Sigmoid colon (tissue), 4 donors: ENCODE measurements at regions not wholly inside any gene's neighbourhood (a gene's known extent, or its start where the extent isn't known, plus 50 kb on each side); places are given as distances from the start of the nearest gene placed in this dataset.

ENCODE experiments used
- EP300 ChIP-seq, 4 donors: sonication (generic); formaldehyde crosslinking; IDR thresholded peaks; one replicate each; pipeline ENCODE4 v1.6.1; 2017; ENCODE audit warnings: antibody characterized with exemption in 4 of 4
- POLR2AphosphoS5 ChIP-seq, 4 donors: sonication (generic); formaldehyde crosslinking; IDR thresholded peaks; one replicate each; pipeline ENCODE4 v1.6.1; 2017; ENCODE audit warnings: antibody characterized with exemption in 4 of 4
- TF ChIP-seq, protein P1 (sequence below), 4 experiments: fragments of 450-650 bp in 3 of 4; fragments of 200-600 bp in 1 of 4; IDR thresholded peaks; one replicate each; pipeline ENCODE4 v1.5.1; 2016 to 2019; ENCODE audit warnings: antibody characterized with exemption in 4 of 4, mild to moderate bottlenecking in 3 of 4, moderate library complexity in 2 of 4

DNA sequence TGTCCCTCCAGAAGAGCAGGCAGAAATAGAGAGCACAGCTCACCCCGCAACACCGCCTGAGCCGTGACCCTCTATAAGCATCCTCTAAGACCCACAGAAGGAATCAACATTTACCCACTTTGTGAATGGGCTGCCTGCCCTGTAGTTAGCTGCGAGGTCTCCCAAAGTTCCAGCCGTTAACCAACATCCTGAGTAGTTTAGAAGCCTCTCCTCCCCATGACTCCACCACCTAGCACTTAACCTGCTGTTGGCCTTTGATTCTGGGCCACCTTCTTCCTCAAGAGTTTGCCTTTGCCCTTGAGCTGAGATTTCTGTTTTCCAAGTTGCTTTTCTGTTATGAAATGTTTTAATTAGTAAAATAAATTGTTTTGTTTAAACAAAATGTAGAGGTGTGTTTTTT is 75.8 kb downstream of the NUDT10 start:
- TF ChIP-seq, protein P1, sequence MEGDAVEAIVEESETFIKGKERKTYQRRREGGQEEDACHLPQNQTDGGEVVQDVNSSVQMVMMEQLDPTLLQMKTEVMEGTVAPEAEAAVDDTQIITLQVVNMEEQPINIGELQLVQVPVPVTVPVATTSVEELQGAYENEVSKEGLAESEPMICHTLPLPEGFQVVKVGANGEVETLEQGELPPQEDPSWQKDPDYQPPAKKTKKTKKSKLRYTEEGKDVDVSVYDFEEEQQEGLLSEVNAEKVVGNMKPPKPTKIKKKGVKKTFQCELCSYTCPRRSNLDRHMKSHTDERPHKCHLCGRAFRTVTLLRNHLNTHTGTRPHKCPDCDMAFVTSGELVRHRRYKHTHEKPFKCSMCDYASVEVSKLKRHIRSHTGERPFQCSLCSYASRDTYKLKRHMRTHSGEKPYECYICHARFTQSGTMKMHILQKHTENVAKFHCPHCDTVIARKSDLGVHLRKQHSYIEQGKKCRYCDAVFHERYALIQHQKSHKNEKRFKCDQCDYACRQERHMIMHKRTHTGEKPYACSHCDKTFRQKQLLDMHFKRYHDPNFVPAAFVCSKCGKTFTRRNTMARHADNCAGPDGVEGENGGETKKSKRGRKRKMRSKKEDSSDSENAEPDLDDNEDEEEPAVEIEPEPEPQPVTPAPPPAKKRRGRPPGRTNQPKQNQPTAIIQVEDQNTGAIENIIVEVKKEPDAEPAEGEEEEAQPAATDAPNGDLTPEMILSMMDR (IDR thresholded peaks at IDR 0.05): no peak
- TF ChIP-seq POLR2AphosphoS5 (IDR thresholded peaks at IDR 0.05) (no peak), EP300 (IDR thresholded peaks at IDR 0.05) (no peak)
